ENCODE measurements at regions not wholly inside any gene's neighbourhood (a gene's known extent, or its start where the extent isn't known, plus 50 kb on each side); places are given as distances from the start of the nearest gene placed in this dataset.

DNA sequence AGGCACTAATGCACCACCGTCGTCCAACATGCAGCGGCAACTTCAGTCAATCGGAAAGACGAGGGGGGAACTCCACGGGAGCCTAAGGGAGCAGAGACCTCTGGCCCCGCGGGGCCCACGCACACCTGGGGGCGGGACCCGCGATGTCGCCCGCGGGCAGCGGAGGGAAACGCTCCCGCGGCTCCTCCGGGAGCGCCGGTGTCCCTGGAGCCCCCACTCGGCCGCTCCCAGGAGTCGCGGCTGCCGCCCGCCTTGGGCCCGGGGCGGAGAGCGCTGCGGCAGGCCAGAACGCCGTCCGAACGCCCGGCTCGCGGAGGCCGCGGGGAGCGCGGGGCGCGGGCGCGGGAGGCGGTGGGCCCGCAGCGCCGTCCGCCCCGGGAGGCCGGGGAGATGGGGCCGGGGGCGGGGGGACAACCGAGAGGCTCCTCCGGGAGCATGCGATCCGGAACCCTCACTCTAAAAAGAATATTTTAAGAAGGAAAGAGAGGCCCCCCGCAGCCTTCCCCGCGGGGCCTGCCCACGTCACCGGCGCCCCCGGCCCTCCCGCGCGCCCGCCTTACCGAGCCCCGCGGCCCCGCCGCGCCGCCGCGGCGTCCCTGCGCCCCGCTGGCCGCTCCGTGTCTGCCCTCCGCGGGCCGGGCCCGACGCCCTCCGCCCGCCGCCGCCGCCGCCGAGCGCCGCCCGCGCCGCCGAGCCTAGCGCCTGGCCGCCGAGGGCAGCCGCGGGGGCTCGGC lies 86.6 kb upstream of the ARHGAP32 start:
- no peak overlapping the region for H3K56ac ChIP-seq (replicated peaks; ENCODE audit: insufficient read length, low read depth, low read length)
- DNase-seq (ENCODE audit: low read depth in 1 of 2, low spot score in 2 of 2) (no peak), FAIRE-seq (no peak)
- ChIA-PET CTCF (ENCODE audit: partially characterized antibody) (interaction anchor here (0.9 kb wide), 1 partner anchor 20 kb away, joined by 4 read pairs; no protein-coding TSS in a partner anchor), POLR2A (ENCODE audit: partially characterized antibody) (interaction anchor here (0.6 kb wide), 1 partner anchor 15 kb away, joined by 3 read pairs; no protein-coding TSS in a partner anchor)
- H3K23me2 ChIP-seq (ENCODE audit: low read depth, low read length), result peaks cover 2% of the 10 kb centered on the region
- no peak overlapping the region for H2BK12ac ChIP-seq (ENCODE audit: low read depth, low read length)
- H2BK15ac ChIP-seq (ENCODE audit: low read length), result no peak overlapping the region
- peaks cover 2% of the 10 kb centered on the region; the same call in 1 of the 2 replicates for H3K79me1 ChIP-seq (ENCODE audit: low read depth, low read length)
- peak overlapping the region; percentile 67 to 79 (median 74) for H3K4me3 ChIP-seq (ENCODE audit: extremely low read depth in 1 of 4, insufficient read depth in 2 of 4, low read depth in 3 of 4, low read length in 4 of 4)
- no peak overlapping the region for H2AFZ ChIP-seq (ENCODE audit: low read length)
- H3K9ac ChIP-seq (replicated peaks in 1 of 4; ENCODE audit: extremely low read depth in 1 of 4, low read depth in 3 of 4, low read length in 3 of 4), result peak overlapping the region in 3 of 4 experiments; percentile 29 to 93 (median 56); a peak in 3 of 7 replicates
- peaks cover 10 to 11% of the 10 kb centered on the region in 2 experiments for H4K20me1 ChIP-seq (replicated peaks in 1 of 2; ENCODE audit: control insufficient read depth in 1 of 2, insufficient read depth in 2 of 2, low read length in 2 of 2)
- no peak overlapping the region for H4K91ac ChIP-seq (replicated peaks; ENCODE audit: insufficient read length, low read length)
- peak overlapping the region; percentile 73 to 78 for H3K4me2 ChIP-seq (ENCODE audit: insufficient read depth in 1 of 2, low read depth in 2 of 2, low read length in 2 of 2)
- H2BK20ac ChIP-seq (ENCODE audit: low read length), result no peak overlapping the region
- peaks cover 12 to 49% of the 10 kb centered on the region in 2 experiments for H3K79me2 ChIP-seq (ENCODE audit: control insufficient read depth in 1 of 2, insufficient read depth in 2 of 2, low read length in 2 of 2)
- H3K36me3 ChIP-seq (ENCODE audit: control insufficient read depth in 2 of 4, insufficient read depth in 4 of 4, low read length in 3 of 4), result no peaks in the 10 kb centered on the region
- no peak overlapping the region for H3K23ac ChIP-seq (ENCODE audit: insufficient read length)
- WGBS, 2 experiments (ENCODE audit: extremely low coverage in 1 of 2, insufficient coverage in 1 of 2, insufficient read length in 1 of 2, insufficient replicate concordance in 2 of 2, low coverage in 1 of 2, low lambda C conversion rate in 2 of 2, missing lambda C conversion rate in 1 of 2), result 0% methylated on average over 54 of the region's 109 CpGs; no CpG with 5 or more reads in 1 of the 2 experiments
- H3K4ac ChIP-seq (replicated peaks; ENCODE audit: insufficient read length, low read depth, low read length), result no peak overlapping the region
- H2AK5ac ChIP-seq (ENCODE audit: low read depth, low read length), result no peak overlapping the region
- H2BK120ac ChIP-seq (replicated peaks; ENCODE audit: low read depth, low read length), result no peak overlapping the region
- H3K18ac ChIP-seq (ENCODE audit: extremely low read depth, low read length), result no peak overlapping the region; the same call in 1 of the 2 replicates
- H3K4me1 ChIP-seq (replicated peaks in 1 of 4; ENCODE audit: control insufficient read depth in 3 of 4, insufficient read depth in 4 of 4, low read length in 3 of 4), result peaks cover 6 to 22% (median 13%) of the 10 kb centered on the region in 4 experiments; a peak in 6 of 7 replicates
- no peak overlapping the region for H4K8ac ChIP-seq (ENCODE audit: extremely low read depth, insufficient read depth, low read length)
- H4K5ac ChIP-seq (ENCODE audit: insufficient read length, low read depth, low read length), result no peak overlapping the region
- H3K14ac ChIP-seq (ENCODE audit: insufficient read length), result no peak overlapping the region
- H3K27ac ChIP-seq (ENCODE audit: low read depth, low read length), result no peak overlapping the region
- H3K9me3 ChIP-seq (ENCODE audit: insufficient read depth in 2 of 2, low read depth in 1 of 2, low read length in 1 of 2), result no peaks in the 10 kb centered on the region
- H2BK5ac ChIP-seq (ENCODE audit: low read depth, low read length), result no peak overlapping the region
- peaks cover 0 to 3% (median 1%) of the 10 kb centered on the region in 4 experiments; a peak in 2 of 7 replicates for H3K27me3 ChIP-seq (replicated peaks in 1 of 4; ENCODE audit: control insufficient read depth in 3 of 4, extremely low read depth in 1 of 4, insufficient read depth in 3 of 4, low read length in 3 of 4)
- TF ChIP-seq, protein P1, sequence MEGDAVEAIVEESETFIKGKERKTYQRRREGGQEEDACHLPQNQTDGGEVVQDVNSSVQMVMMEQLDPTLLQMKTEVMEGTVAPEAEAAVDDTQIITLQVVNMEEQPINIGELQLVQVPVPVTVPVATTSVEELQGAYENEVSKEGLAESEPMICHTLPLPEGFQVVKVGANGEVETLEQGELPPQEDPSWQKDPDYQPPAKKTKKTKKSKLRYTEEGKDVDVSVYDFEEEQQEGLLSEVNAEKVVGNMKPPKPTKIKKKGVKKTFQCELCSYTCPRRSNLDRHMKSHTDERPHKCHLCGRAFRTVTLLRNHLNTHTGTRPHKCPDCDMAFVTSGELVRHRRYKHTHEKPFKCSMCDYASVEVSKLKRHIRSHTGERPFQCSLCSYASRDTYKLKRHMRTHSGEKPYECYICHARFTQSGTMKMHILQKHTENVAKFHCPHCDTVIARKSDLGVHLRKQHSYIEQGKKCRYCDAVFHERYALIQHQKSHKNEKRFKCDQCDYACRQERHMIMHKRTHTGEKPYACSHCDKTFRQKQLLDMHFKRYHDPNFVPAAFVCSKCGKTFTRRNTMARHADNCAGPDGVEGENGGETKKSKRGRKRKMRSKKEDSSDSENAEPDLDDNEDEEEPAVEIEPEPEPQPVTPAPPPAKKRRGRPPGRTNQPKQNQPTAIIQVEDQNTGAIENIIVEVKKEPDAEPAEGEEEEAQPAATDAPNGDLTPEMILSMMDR (IDR thresholded peaks at IDR 0.05; ENCODE audit: control extremely low read depth in 1 of 3, insufficient read depth in 1 of 3, low read depth in 1 of 3, low read length in 3 of 3), result peak in 2 of 3 experiments; percentile 0 to 8; a peak in 1 of 4 replicates
- TF ChIP-seq MAX (IDR thresholded peaks at IDR 0.05) (no peak), RBBP5 (IDR thresholded peaks at IDR 0.05; ENCODE audit: borderline replicate concordance, low read depth, low read length) (peak; percentile 37; the same call in 1 of the 2 replicates), TAF1 (IDR thresholded peaks at IDR 0.05; ENCODE audit: low read depth, low read length) (peak; percentile 33; the same call in 1 of the 2 replicates), PHF8 (conservative IDR thresholded peaks at IDR 0.05; ENCODE audit: low read depth, low read length) (no peak), ASH2L (IDR thresholded peaks at IDR 0.05; ENCODE audit: low read length) (peak; percentile 26), ZNF274 (IDR thresholded peaks at IDR 0.05; ENCODE audit: borderline replicate concordance, extremely low read depth, low read length) (no peak)
- TF ChIP-seq, protein P2, sequence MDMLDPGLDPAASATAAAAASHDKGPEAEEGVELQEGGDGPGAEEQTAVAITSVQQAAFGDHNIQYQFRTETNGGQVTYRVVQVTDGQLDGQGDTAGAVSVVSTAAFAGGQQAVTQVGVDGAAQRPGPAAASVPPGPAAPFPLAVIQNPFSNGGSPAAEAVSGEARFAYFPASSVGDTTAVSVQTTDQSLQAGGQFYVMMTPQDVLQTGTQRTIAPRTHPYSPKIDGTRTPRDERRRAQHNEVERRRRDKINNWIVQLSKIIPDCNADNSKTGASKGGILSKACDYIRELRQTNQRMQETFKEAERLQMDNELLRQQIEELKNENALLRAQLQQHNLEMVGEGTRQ (IDR thresholded peaks at IDR 0.05; ENCODE audit: low read length), result no peak

Data from H1 (cell line).